ENCODE measurements at regions not wholly inside any gene's neighbourhood (a gene's known extent, or its start where the extent isn't known, plus 50 kb on each side); places are given as distances from the start of the nearest gene placed in this dataset.
A peak's percentile ranks its signal among the peaks of the same experiment; 100 is the strongest.

DNA sequence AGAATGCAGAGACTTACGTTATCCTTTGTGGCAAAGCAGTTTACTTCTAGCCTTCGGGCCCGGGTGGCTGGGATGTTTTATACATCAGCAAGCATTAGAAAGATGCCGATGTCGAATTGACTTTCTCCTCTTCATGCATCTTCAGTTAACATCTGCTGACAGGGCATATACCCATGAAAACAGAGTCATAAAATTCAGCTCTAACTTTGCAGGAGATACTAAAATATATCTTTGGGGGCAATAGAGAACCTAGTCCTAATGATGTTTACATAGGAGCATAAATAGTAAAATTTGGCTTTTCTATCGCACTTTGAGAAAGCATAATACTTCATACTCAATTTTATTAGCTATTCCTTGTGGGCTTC, 247.9 kb downstream of the PRELID2 start (continued):
- no peak for TF ChIP-seq EZH2 (IDR thresholded peaks at IDR 0.05; ENCODE audit: low read depth, unreplicated experiment)
- no peak for TF ChIP-seq ZNF114 (CRISPR knock-in tag; IDR thresholded peaks at IDR 0.05)
- no peak for TF ChIP-seq JUNB (IDR thresholded peaks at IDR 0.05; ENCODE audit: unreplicated experiment)

DNA sequence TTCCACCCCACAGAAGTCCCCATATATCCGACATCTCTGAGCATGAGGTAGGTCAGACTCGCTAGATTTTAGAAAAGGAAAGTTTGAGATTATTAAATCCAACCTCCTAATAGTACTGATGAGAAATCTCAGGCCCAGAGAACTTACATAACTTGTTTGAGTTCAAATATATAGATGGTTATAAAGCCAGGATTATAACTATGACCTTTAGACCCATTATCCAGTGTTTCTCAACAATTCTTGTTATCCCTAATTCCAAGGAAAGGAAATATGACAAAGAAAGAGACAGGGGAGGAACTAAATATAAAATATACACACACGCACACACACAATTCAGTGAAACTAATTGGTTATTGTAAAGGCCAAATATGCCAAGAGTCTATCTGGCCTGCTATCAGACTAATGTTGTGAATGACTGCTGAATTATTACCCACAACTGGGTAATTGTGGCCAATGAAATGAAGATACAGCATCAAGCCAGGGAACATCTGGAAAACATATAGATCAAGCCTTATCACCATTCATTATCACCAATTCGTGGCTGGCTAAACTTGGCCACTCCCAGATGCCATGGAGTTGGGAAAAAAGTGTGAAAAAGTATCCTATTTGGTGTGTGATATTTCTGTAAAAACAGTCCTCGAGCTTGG, 248.4 kb downstream of the PRELID2 start:
- no peaks in the 10 kb centered on the region for H3K9me3 Mint-ChIP-seq
- Histone ChIP-seq H3K4me1 (ENCODE audit: insufficient read depth) (no peaks in the 10 kb centered on the region), H3K27me3 (ENCODE audit: insufficient read depth) (no peaks in the 10 kb centered on the region), H3F3A (replicated peaks; ENCODE audit: low read depth) (no peaks in the 10 kb centered on the region), H3K27ac (ENCODE audit: low read depth) (no peak overlapping the region), H3K4me3 (no peak overlapping the region), H3K4me2 (no peak overlapping the region), H3K9me2 (ENCODE audit: insufficient read depth) (no peaks in the 10 kb centered on the region), H4K20me1 (replicated peaks; ENCODE audit: insufficient read depth) (no peaks in the 10 kb centered on the region), H3K79me2 (replicated peaks; ENCODE audit: insufficient read depth) (no peaks in the 10 kb centered on the region), H3K36me3 (ENCODE audit: insufficient read depth) (no peaks in the 10 kb centered on the region), H2AFZ (no peak overlapping the region)
- no peak for ATAC-seq
- H3K4me1 Mint-ChIP-seq: no peaks in the 10 kb centered on the region
- H3K36me3 Mint-ChIP-seq (ENCODE audit: low read depth): no peaks in the 10 kb centered on the region
- H3K27ac Mint-ChIP-seq: no peak overlapping the region
- TF ChIP-seq POLR2AphosphoS5 (IDR thresholded peaks at IDR 0.05; ENCODE audit: low read depth) (no peak), ZNF114 (CRISPR knock-in tag; IDR thresholded peaks at IDR 0.05) (no peak)
- no peak overlapping the region for H3K4me3 Mint-ChIP-seq
- DNase-seq (ENCODE audit: low spot score): no peak
- no peaks in the 10 kb centered on the region for H3K27me3 Mint-ChIP-seq (ENCODE audit: insufficient read depth, low read depth, poor library complexity)

DNA sequence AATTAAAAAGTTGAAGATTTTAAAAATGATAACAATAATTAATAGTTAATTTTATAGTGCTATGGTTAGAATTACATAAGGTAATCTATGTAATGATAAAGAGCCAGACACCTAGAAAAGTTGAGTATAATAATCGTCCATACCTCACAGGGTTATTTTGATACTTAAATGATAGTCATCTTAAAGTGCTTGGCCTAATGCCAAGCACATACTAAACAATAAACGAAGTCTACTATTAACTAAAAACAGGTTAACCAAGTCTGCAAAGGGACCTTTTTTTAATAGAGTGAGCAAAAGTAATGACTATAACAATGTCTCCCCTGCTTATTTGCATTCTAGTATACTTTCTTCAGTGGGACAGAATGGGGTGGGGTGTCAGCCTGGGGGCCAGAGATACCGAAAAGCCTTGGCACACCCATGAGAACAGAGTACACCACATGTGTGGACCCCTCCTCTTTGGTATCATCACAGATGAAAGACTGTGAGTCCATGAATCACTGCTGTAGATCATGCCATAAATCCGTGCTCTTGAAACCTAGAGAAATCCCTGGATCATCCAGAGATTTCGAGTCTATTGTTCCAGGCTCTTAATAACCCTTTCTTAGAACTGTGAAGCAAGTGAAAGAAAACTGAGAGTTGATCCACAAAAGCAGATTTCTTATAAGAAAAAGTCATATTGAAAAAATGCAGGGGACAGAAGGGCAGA, 249.5 kb downstream of the PRELID2 start:
- Mint-ChIP-seq H3K27me3 (ENCODE audit: insufficient read depth, low read depth, poor library complexity) (no peaks in the 10 kb centered on the region), H3K36me3 (ENCODE audit: low read depth) (no peaks in the 10 kb centered on the region), H3K4me1 (peaks cover 3% of the 10 kb centered on the region; the same call in 2 of the 3 replicates), H3K27ac (peak overlapping the region; percentile 30; the same call in 1 of the 2 replicates), H3K4me3 (no peak overlapping the region), H3K9me3 (no peaks in the 10 kb centered on the region)
- no peak overlapping the region for H3K4me3 ChIP-seq
- no peaks in the 10 kb centered on the region for H3K4me1 ChIP-seq (ENCODE audit: insufficient read depth)
- no peaks in the 10 kb centered on the region for H3K79me2 ChIP-seq (replicated peaks; ENCODE audit: insufficient read depth)
- H3K36me3 ChIP-seq (ENCODE audit: insufficient read depth): no peaks in the 10 kb centered on the region
- DNase-seq (ENCODE audit: low spot score) (no peak), ATAC-seq (no peak)
- no peaks in the 10 kb centered on the region for H4K20me1 ChIP-seq (replicated peaks; ENCODE audit: insufficient read depth)
- H3K27ac ChIP-seq (ENCODE audit: low read depth): no peak overlapping the region
- no peaks in the 10 kb centered on the region for H3K27me3 ChIP-seq (ENCODE audit: insufficient read depth)
- no peaks in the 10 kb centered on the region for H3K9me2 ChIP-seq (ENCODE audit: insufficient read depth)
- H2AFZ ChIP-seq: no peak overlapping the region
- H3K4me2 ChIP-seq: no peak overlapping the region
- no peaks in the 10 kb centered on the region for H3F3A ChIP-seq (replicated peaks; ENCODE audit: low read depth)
- TF ChIP-seq JUNB (IDR thresholded peaks at IDR 0.05; ENCODE audit: unreplicated experiment) (no peak), STAT1 (IDR thresholded peaks at IDR 0.05; ENCODE audit: unreplicated experiment) (no peak), NANOG (IDR thresholded peaks at IDR 0.05; ENCODE audit: borderline replicate concordance) (no peak), POLR2AphosphoS5 (IDR thresholded peaks at IDR 0.05; ENCODE audit: low read depth) (no peak), ZNF331 (CRISPR knock-in tag; IDR thresholded peaks at IDR 0.05; ENCODE audit: low read depth) (no peak), ZNF114 (CRISPR knock-in tag; IDR thresholded peaks at IDR 0.05) (no peak), EZH2phosphoT487 (IDR thresholded peaks at IDR 0.05; ENCODE audit: unreplicated experiment) (no peak), EZH2 (IDR thresholded peaks at IDR 0.05; ENCODE audit: low read depth, unreplicated experiment) (no peak), CREB1 (CRISPR knock-in tag; IDR thresholded peaks at IDR 0.05; ENCODE audit: low read depth) (no peak)
- TF ChIP-seq, protein P1, sequence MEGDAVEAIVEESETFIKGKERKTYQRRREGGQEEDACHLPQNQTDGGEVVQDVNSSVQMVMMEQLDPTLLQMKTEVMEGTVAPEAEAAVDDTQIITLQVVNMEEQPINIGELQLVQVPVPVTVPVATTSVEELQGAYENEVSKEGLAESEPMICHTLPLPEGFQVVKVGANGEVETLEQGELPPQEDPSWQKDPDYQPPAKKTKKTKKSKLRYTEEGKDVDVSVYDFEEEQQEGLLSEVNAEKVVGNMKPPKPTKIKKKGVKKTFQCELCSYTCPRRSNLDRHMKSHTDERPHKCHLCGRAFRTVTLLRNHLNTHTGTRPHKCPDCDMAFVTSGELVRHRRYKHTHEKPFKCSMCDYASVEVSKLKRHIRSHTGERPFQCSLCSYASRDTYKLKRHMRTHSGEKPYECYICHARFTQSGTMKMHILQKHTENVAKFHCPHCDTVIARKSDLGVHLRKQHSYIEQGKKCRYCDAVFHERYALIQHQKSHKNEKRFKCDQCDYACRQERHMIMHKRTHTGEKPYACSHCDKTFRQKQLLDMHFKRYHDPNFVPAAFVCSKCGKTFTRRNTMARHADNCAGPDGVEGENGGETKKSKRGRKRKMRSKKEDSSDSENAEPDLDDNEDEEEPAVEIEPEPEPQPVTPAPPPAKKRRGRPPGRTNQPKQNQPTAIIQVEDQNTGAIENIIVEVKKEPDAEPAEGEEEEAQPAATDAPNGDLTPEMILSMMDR (conservative IDR thresholded peaks at IDR 0.05; ENCODE audit: low read depth in 2 of 2): no peak
- TF ChIP-seq, protein P2, sequence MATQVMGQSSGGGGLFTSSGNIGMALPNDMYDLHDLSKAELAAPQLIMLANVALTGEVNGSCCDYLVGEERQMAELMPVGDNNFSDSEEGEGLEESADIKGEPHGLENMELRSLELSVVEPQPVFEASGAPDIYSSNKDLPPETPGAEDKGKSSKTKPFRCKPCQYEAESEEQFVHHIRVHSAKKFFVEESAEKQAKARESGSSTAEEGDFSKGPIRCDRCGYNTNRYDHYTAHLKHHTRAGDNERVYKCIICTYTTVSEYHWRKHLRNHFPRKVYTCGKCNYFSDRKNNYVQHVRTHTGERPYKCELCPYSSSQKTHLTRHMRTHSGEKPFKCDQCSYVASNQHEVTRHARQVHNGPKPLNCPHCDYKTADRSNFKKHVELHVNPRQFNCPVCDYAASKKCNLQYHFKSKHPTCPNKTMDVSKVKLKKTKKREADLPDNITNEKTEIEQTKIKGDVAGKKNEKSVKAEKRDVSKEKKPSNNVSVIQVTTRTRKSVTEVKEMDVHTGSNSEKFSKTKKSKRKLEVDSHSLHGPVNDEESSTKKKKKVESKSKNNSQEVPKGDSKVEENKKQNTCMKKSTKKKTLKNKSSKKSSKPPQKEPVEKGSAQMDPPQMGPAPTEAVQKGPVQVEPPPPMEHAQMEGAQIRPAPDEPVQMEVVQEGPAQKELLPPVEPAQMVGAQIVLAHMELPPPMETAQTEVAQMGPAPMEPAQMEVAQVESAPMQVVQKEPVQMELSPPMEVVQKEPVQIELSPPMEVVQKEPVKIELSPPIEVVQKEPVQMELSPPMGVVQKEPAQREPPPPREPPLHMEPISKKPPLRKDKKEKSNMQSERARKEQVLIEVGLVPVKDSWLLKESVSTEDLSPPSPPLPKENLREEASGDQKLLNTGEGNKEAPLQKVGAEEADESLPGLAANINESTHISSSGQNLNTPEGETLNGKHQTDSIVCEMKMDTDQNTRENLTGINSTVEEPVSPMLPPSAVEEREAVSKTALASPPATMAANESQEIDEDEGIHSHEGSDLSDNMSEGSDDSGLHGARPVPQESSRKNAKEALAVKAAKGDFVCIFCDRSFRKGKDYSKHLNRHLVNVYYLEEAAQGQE (IDR thresholded peaks at IDR 0.05; ENCODE audit: unreplicated experiment): no peak

Measured in GM23338 (cell line).